ENCODE measurements at regions not wholly inside any gene's neighbourhood (a gene's known extent, or its start where the extent isn't known, plus 50 kb on each side); places are given as distances from the start of the nearest gene placed in this dataset.

- TF ChIP-seq POLR2A (IDR thresholded peaks at IDR 0.05) (no peak), POLR2AphosphoS5 (IDR thresholded peaks at IDR 0.05) (no peak)
- TF ChIP-seq, protein P1, sequence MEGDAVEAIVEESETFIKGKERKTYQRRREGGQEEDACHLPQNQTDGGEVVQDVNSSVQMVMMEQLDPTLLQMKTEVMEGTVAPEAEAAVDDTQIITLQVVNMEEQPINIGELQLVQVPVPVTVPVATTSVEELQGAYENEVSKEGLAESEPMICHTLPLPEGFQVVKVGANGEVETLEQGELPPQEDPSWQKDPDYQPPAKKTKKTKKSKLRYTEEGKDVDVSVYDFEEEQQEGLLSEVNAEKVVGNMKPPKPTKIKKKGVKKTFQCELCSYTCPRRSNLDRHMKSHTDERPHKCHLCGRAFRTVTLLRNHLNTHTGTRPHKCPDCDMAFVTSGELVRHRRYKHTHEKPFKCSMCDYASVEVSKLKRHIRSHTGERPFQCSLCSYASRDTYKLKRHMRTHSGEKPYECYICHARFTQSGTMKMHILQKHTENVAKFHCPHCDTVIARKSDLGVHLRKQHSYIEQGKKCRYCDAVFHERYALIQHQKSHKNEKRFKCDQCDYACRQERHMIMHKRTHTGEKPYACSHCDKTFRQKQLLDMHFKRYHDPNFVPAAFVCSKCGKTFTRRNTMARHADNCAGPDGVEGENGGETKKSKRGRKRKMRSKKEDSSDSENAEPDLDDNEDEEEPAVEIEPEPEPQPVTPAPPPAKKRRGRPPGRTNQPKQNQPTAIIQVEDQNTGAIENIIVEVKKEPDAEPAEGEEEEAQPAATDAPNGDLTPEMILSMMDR (IDR thresholded peaks at IDR 0.05), result no peak
These were observed 102.2 kb upstream of the OSMR start for GRCh38 chr5:38743562-38743961.
